Subcutaneous abdominal adipose tissue (tissue), 5 donors: ENCODE measurements at regions not wholly inside any gene's neighbourhood (a gene's known extent, or its start where the extent isn't known, plus 50 kb on each side); places are given as distances from the start of the nearest gene placed in this dataset.
"Not testable (repeated sequence)": the region's sequence is repeated elsewhere in the genome, so short reads cannot be mapped to it uniquely, and the experiment has no call there.

ENCODE experiments used
- H3K27ac ChIP-seq: one replicate; pipeline ENCODE4 v1.7.0; 2013; ENCODE audit warnings: low read depth, mild to moderate bottlenecking, inconsistent platforms, low read length, moderate library complexity
- H3K27me3 ChIP-seq, 5 donors: one replicate each; pipeline ENCODE4 v1.7.0; 2013; ENCODE audit warnings: low read length in 5 of 5, inconsistent platforms in 1 of 5; ENCODE audit not compliant: control insufficient read depth in 5 of 5, insufficient read depth in 4 of 5
- H3K36me3 ChIP-seq, 5 donors: one replicate each; pipeline ENCODE4 v1.7.0; 2013; ENCODE audit warnings: low read length in 5 of 5; ENCODE audit not compliant: control insufficient read depth in 5 of 5, insufficient read depth in 5 of 5
- H3K4me1 ChIP-seq, 5 donors: one replicate each; pipeline ENCODE4 v1.7.0; 2013; ENCODE audit warnings: low read length in 5 of 5, mild to moderate bottlenecking in 3 of 5, moderate library complexity in 1 of 5; ENCODE audit not compliant: control insufficient read depth in 5 of 5, insufficient read depth in 5 of 5
- H3K4me3 ChIP-seq, 5 donors: one replicate each; pipeline ENCODE4 v1.7.0; 2013; ENCODE audit warnings: low read length in 5 of 5, low read depth in 1 of 5
- H3K9ac ChIP-seq, 5 donors: one replicate each; pipeline ENCODE4 v1.7.0; 2013; ENCODE audit warnings: low read length in 5 of 5, mild to moderate bottlenecking in 4 of 5, moderate library complexity in 3 of 5
- H3K9me3 ChIP-seq, 5 donors: one replicate each; pipeline ENCODE4 v1.7.0; 2013; ENCODE audit warnings: low read length in 5 of 5; ENCODE audit not compliant: control insufficient read depth in 5 of 5
- donor health status: healthy.
- donor health status: healthy.
- donor health status: healthy.
- donor health status: healthy.
- donor health status: healthy.

DNA sequence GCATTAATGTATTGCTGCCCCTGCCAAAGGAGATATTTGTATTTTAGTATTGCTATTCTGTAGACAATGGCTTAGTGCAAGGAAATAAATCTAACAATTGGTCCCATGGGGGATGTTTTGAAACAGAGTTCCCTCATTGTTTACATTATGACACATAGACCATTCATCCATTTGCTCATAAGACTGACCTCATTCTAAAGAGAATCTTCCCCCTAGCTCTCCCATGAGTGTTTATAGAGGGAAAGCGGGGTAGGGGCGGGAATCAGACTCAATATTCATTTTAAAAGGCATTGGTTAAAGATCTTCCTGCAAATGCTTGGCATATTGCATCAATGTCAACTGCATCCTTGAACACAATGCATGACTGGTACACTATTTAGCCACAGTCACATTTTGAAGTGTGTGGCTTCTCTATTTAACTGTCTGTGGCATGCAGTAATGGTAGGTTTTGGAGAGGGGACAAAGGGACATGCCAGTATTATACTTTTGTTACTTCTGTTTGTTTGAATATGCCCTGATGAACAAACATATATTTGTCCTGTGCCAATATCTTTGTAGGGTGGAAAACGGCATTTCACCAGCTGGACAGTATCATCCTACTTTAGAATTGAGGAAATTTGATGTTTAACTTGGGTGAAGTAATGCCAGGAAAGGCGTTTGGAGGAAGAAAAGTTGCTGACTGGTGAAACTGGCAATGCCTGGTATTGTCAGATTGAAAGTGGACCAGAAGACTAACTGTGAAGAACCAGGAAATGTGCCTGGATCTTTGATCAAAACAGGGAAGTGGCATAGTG lies 84.1 kb upstream of the MEGF10 start:
- Histone ChIP-seq H3K9ac (no peak overlapping the region), H3K36me3 (no peaks in the 10 kb centered on the region), H3K27me3 (no peaks in the 10 kb centered on the region), H3K9me3 (no peaks in the 10 kb centered on the region), H3K4me1 (peaks cover 0 to 3% (median 0%) of the 10 kb centered on the region in 5 donors), H3K4me3 (no peak overlapping the region), H3K27ac (no peak overlapping the region)

DNA sequence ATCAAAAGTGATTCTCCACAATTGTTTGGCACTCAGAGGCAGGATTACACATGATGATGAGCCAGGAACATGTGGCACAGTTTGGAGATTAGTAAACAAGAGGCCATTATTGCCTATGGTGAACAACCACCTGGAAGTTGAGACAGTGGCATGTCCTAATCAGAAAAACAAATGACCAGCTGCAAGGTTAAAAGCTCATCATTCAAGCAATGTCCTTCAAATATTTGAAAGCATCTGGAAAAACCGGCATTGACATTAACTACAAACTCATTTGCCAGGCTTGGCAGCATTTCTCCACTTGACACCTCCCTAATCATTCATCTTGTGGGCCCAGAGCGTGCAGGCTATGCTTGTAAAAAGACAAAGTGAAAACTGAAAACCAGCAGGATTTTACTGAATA lies 80.6 kb upstream of the MEGF10 start:
- Histone ChIP-seq H3K36me3 (no peaks in the 10 kb centered on the region), H3K4me3 (no peak overlapping the region), H3K27ac (no peak overlapping the region), H3K9me3 (no peaks in the 10 kb centered on the region), H3K4me1 (peaks cover 0 to 3% (median 0%) of the 10 kb centered on the region in 5 donors), H3K27me3 (no peaks in the 10 kb centered on the region), H3K9ac (no peak overlapping the region)

DNA sequence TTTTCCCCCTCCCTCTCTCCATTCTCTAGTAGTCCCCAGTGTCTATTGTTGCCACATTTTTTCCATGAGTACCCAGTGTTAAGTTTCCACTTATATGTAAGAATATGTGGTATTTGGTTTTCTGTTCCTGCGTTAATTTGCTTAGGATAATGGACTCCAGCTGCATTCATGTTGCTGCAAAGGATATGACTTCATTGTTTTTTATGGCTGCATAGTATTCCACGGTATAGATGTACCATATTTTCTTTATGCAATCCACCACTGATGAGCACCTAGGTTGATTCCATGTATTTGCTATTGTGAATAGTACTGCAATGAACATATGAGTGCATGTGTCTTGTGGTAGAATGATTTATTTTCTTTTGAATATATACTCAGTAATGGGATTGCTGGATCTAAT lies 77.4 kb upstream of the MEGF10 start:
- no peaks in the 10 kb centered on the region for H3K27me3 ChIP-seq
- H3K9ac ChIP-seq: no peak overlapping the region
- no peaks in the 10 kb centered on the region for H3K36me3 ChIP-seq
- no peaks in the 10 kb centered on the region for H3K4me1 ChIP-seq
- H3K9me3 ChIP-seq: no peaks in the 10 kb centered on the region
- no peak overlapping the region for H3K27ac ChIP-seq
- H3K4me3 ChIP-seq: no peak overlapping the region

DNA sequence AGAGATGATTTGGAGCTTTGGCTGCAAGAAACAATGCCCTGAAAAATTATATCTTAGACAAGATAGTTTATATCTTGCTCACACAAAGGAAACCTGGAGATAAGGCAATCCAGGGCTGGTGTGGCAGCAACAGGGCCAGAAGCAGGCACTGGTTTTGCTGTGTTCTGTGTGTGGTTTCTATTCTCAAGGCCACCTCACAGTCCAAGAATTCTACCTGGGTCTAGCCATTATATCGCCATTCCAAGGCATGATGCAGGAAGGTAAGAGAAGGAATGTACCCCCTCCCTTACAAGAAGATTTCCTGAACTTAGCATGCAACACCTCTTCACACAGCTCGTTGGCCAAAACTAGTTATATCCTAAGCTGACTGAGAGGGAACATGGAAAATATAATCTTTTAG lies 74.5 kb upstream of the MEGF10 start:
- H3K27me3 ChIP-seq: no peaks in the 10 kb centered on the region
- H3K4me1 ChIP-seq: no peaks in the 10 kb centered on the region
- H3K9ac ChIP-seq: no peak overlapping the region
- no peaks in the 10 kb centered on the region for H3K9me3 ChIP-seq
- H3K27ac ChIP-seq: no peak overlapping the region
- H3K4me3 ChIP-seq: no peak overlapping the region
- no peaks in the 10 kb centered on the region for H3K36me3 ChIP-seq

DNA sequence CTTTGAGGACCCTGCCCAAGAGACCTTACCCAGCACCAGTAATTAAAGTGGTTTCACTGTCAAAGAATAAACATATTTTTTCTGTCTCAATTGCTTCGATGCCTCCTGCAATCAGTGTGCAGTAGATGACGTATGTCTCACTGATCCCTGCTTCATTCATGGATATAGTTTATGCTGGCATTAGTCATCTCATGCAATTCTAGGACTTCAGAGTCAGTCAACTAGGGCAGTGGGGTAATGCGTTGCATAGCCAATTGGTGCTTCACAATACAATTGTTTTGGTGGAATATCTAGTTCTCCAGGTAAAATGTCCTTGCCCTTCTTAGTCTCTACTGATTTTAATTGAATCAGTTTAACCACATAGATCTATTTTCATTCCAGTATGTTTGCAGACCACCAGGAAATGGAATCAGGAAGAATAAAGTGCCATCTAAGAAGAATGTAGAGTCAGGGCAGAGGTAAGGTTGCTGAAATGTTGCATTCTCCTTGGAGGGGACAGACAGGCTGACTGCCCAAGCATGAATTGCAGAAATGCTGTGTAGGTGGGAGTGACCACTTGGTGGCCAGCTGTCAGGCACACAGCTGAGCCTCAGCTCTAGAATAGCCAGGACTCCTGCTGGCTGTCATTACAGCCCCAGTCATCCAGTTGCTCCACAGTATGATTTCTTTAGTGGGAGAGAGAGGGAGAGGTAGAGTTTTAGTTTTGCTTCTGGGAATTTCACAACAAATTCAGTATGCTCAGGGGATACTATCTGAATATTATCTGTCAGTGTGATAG lies 73.5 kb upstream of the MEGF10 start:
- Histone ChIP-seq H3K27ac (no peak overlapping the region), H3K27me3 (no peaks in the 10 kb centered on the region), H3K9ac (no peak overlapping the region), H3K4me3 (no peak overlapping the region), H3K4me1 (no peaks in the 10 kb centered on the region), H3K9me3 (no peaks in the 10 kb centered on the region), H3K36me3 (no peaks in the 10 kb centered on the region)

DNA sequence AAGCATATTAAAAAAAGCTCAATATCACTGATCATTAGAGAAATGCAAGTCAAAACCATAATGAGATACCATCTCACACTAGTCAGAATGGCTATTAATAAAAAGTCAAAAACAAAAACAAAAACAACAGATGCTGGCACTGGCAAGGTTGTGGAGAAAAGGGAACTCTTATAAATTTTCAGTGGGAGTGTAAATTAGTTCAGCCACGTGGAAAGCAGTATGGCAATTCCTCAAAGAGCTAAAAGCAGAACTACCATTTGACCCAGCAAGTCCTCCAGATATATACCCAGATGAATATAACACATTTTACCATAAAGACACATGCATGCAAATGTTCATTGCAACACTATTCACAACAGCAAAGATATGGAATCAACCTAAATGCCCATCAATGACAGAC lies 68.7 kb upstream of the MEGF10 start:
- not testable (repeated sequence) for H3K36me3 ChIP-seq, H3K4me3 ChIP-seq, H3K4me1 ChIP-seq, H3K27ac ChIP-seq, H3K27me3 ChIP-seq, H3K9me3 ChIP-seq, H3K9ac ChIP-seq

DNA sequence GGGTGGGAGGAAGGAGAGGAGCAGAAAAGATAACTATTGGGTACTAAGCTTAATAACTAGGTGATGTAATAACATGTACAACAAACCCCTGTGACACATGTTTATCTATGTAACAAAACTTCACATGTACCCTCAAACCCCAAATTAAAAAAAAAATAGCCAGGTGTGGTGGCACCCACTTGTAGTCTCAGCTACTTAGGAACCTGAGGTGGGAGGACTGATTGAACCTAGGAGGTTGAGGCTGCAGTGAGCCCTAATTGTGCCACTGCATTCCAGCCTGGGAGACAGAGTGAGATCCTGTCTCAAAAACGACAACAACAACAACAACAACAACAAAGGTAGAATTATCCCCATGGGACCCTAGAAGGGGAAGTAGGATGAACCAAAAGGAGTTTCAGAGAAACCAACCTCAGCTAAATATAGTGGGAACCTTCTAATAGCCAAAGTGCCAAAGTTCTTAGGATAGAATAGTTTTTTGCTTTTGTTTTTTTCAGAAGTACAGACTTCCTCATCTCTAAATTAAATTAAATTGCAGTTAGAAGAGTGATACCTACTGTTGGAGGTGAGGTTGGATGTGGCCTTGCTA lies 67.9 kb upstream of the MEGF10 start:
- not testable (repeated sequence) for H3K4me3 ChIP-seq, H3K9ac ChIP-seq, H3K4me1 ChIP-seq, H3K9me3 ChIP-seq, H3K36me3 ChIP-seq, H3K27me3 ChIP-seq, H3K27ac ChIP-seq

DNA sequence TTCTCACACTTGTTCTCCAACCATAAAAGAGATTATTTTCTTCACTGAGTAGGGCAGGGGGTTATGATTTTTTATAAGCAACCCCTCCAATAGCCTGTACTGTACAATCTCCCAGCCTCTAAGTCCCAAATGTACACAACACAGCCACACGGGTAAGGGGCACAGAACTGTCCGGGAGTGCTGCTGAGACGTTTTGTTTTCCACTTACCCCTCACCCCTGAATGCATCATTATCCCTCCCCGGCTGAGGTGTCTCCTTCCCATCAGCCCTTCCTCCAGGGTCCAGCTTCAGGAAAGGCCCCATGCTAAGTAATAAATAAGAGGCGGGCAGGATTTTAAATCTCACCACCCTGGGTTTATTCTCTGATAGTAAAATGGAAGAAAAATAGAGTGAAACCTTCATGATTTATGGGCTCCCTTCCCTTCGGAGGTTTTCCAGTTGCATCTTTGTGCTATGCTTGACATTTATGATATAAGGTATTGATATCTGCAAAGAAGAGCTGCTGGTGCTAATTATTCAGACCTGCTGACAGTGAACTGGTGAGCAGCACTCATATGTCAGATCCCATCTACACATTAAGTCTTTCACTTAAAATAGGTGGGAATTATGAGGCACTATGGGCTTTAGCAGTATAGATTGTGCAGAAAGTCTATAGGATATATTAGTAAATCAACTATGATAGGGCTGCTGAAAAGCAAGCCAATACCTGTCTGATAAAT lies 67.2 kb upstream of the MEGF10 start:
- Histone ChIP-seq H3K27me3 (no peaks in the 10 kb centered on the region), H3K27ac (no peak overlapping the region), H3K9ac (no peak overlapping the region), H3K36me3 (no peaks in the 10 kb centered on the region), H3K4me3 (no peak overlapping the region), H3K9me3 (no peaks in the 10 kb centered on the region), H3K4me1 (no peaks in the 10 kb centered on the region)

DNA sequence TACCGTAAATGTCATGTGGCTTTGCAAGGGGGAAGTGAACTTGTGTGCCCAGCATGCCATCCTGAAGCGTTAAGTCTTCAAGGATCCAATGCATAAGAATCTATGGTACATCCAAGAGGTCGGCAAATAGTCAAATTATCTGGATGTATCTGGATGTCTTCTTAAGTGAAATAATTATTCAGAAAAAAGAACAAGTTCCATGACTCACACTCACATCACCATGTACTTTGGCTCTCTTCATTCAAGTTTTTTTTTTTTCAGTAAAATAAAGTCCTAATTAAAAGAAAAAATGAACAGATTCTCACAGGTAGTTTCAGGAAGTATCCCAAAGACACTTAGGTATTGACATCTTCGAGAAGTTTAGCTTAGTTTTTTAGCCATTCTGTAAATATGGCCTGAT lies 62.7 kb upstream of the MEGF10 start:
- Histone ChIP-seq H3K27me3 (no peaks in the 10 kb centered on the region), H3K4me1 (peaks cover 0 to 17% (median 13%) of the 10 kb centered on the region in 5 donors), H3K4me3 (no peak overlapping the region), H3K9ac (no peak overlapping the region), H3K9me3 (no peaks in the 10 kb centered on the region), H3K36me3 (no peaks in the 10 kb centered on the region), H3K27ac (no peak overlapping the region)
